RPMI7951 (cell line): ENCODE measurements at regions not wholly inside any gene's neighbourhood (a gene's known extent, or its start where the extent isn't known, plus 50 kb on each side); places are given as distances from the start of the nearest gene placed in this dataset.

Experiments
- DNase-seq: peaks from one replicate; pipeline ENCODE4 v3.0.0-alpha.2; 2012; ENCODE audit warnings: low read depth

- no peak for DNase-seq
These were observed 85.0 kb upstream of the ANO1 start for GRCh38 chr11:69992943-69993694.

GRCh38 chr11:69994810-69995209 is 83.3 kb upstream of the ANO1 start:
- DNase-seq: no peak

GRCh38 chr11:69995697-69996096 is 82.4 kb upstream of the ANO1 start:
- no peak for DNase-seq

GRCh38 chr11:69996451-69996850 is 81.7 kb upstream of the ANO1 start:
- DNase-seq: no peak

- no peak for DNase-seq
These were observed 80.8 kb upstream of the ANO1 start for GRCh38 chr11:69997352-69997751.

GRCh38 chr11:69999721-70000120 is 78.4 kb upstream of the ANO1 start:
- no peak for DNase-seq

GRCh38 chr11:70000228-70000627 is 77.9 kb upstream of the ANO1 start:
- DNase-seq: no peak

GRCh38 chr11:70001246-70001645 is 76.9 kb upstream of the ANO1 start:
- DNase-seq: no peak

- peak; percentile 79 for DNase-seq
These were observed 75.7 kb upstream of the ANO1 start for GRCh38 chr11:70002433-70002832.

GRCh38 chr11:70005107-70005818 is 72.9 kb upstream of the ANO1 start:
- peak; percentile 84 for DNase-seq

- peak; percentile 53 for DNase-seq
These were observed 70.3 kb upstream of the ANO1 start for GRCh38 chr11:70007796-70008195.

- no peak for DNase-seq
These were observed 67.3 kb upstream of the ANO1 start for GRCh38 chr11:70010774-70011173.

- no peak for DNase-seq
These were observed 65.9 kb upstream of the ANO1 start for GRCh38 chr11:70012134-70012733.

- DNase-seq: no peak
These were observed 63.8 kb upstream of the ANO1 start for GRCh38 chr11:70014291-70014690.

- DNase-seq: peak; percentile 99
These were observed 61.3 kb upstream of the ANO1 start for GRCh38 chr11:70016666-70017367.

- DNase-seq: no peak
These were observed 59.3 kb upstream of the ANO1 start for GRCh38 chr11:70018816-70019215.

- no peak for DNase-seq
These were observed 58.5 kb upstream of the ANO1 start for GRCh38 chr11:70019576-70020011.

GRCh38 chr11:70020336-70021214 is 57.5 kb upstream of the ANO1 start:
- DNase-seq: peak; percentile 81

- no peak for DNase-seq
These were observed 56.5 kb upstream of the ANO1 start for GRCh38 chr11:70021586-70021985.

- no peak for DNase-seq
These were observed 53.9 kb upstream of the ANO1 start for GRCh38 chr11:70024036-70024772.

- no peak for DNase-seq
These were observed 53.4 kb upstream of the ANO1 start for GRCh38 chr11:70024773-70025045.
